ENCODE measurements at regions not wholly inside any gene's neighbourhood (a gene's known extent, or its start where the extent isn't known, plus 50 kb on each side); places are given as distances from the start of the nearest gene placed in this dataset.
"Not testable (repeated sequence)": the region's sequence is repeated elsewhere in the genome, so short reads cannot be mapped to it uniquely, and the experiment has no call there.

- DNase-seq (ENCODE audit: low spot score) = no peak
Measured at GRCh38 chr6:81465859-81466258, 286.6 kb downstream of the TENT5A start.

GRCh38 chr6:81456416-81456815 lies 296.1 kb downstream of the TENT5A start:
- DNase-seq (ENCODE audit: low spot score) = no peak

- DNase-seq (ENCODE audit: low spot score) = no peak
Measured at GRCh38 chr6:81455641-81456040, 296.8 kb downstream of the TENT5A start.

GRCh38 chr6:81451787-81452186 lies 300.7 kb downstream of the TENT5A start:
- DNase-seq (ENCODE audit: low spot score) = no peak

GRCh38 chr6:81450180-81450579 lies 302.3 kb downstream of the TENT5A start:
- no peak for DNase-seq (ENCODE audit: low spot score)

GRCh38 chr6:81446509-81446908 lies 306.0 kb downstream of the TENT5A start:
- DNase-seq (ENCODE audit: low spot score) = no peak

GRCh38 chr6:81439417-81439816 lies 313.1 kb downstream of the TENT5A start:
- DNase-seq (ENCODE audit: low spot score) = no peak

GRCh38 chr6:81436990-81437389 lies 315.5 kb downstream of the TENT5A start:
- DNase-seq (ENCODE audit: low spot score) = no peak

GRCh38 chr6:81413306-81413705 lies 339.2 kb downstream of the TENT5A start:
- DNase-seq (ENCODE audit: low spot score) = no peak

- no peak for DNase-seq (ENCODE audit: low spot score)
Measured at GRCh38 chr6:81401970-81402690, 350.4 kb downstream of the TENT5A start.

- DNase-seq (ENCODE audit: low spot score) = no peak
Measured at GRCh38 chr6:81396916-81397315, 355.6 kb downstream of the TENT5A start.

GRCh38 chr6:81387163-81387562 lies 365.3 kb downstream of the TENT5A start:
- DNase-seq (ENCODE audit: low spot score) = no peak

GRCh38 chr6:81384921-81385320 lies 367.6 kb downstream of the TENT5A start:
- DNase-seq (ENCODE audit: low spot score) = no peak

GRCh38 chr6:81383472-81383871 lies 369.0 kb downstream of the TENT5A start:
- no peak for DNase-seq (ENCODE audit: low spot score)

- DNase-seq (ENCODE audit: low spot score) = no peak
Measured at GRCh38 chr6:81382852-81383251, 369.6 kb downstream of the TENT5A start.

GRCh38 chr6:81381382-81381916 lies 371.0 kb downstream of the TENT5A start:
- DNase-seq (ENCODE audit: low spot score) = no peak

- DNase-seq (ENCODE audit: low spot score) = no peak
Measured at GRCh38 chr6:81380718-81381338, 371.7 kb downstream of the TENT5A start.

GRCh38 chr6:81376745-81377144 lies 375.7 kb downstream of the TENT5A start:
- no peak for DNase-seq (ENCODE audit: low spot score)

- DNase-seq (ENCODE audit: low spot score) = no peak
Measured at GRCh38 chr6:81373414-81373813, 379.1 kb downstream of the TENT5A start.

- DNase-seq (ENCODE audit: low spot score) = no peak
Measured at GRCh38 chr6:81371930-81372329, 380.6 kb downstream of the TENT5A start.

GRCh38 chr6:81366972-81367371 lies 385.5 kb downstream of the TENT5A start:
- DNase-seq (ENCODE audit: low spot score) = no peak

GRCh38 chr6:81362246-81362645 lies 390.2 kb downstream of the TENT5A start:
- no peak for DNase-seq (ENCODE audit: low spot score)

GRCh38 chr6:81353262-81353661 lies 399.2 kb downstream of the TENT5A start:
- DNase-seq (ENCODE audit: low spot score) = no peak

GRCh38 chr6:81344026-81344425 lies 408.5 kb downstream of the TENT5A start:
- DNase-seq (ENCODE audit: low spot score) = not testable (repeated sequence)
